HCT116 (cell line): ENCODE measurements at regions not wholly inside any gene's neighbourhood (a gene's known extent, or its start where the extent isn't known, plus 50 kb on each side); places are given as distances from the start of the nearest gene placed in this dataset.

Experiments used
- ATAC-seq: fragments of 200-7000 bp; cut with Tn5 transposase; 2 replicates; pipeline ENCODE4 v1.9.1; 2020; ENCODE audit warnings: mild to moderate bottlenecking, moderate library complexity
- BruUV-seq: library from RNA; stranded (reverse); fragments of 400-500 nt; replicated peaks from 2 replicates; lab custom pipeline; 2021; lab: Mats Ljungman, UMichigan
- CTCF ChIA-PET: fragments of 300-600 bp; sonication (Branson Sonifier 250); formaldehyde crosslinking; loops from one replicate; lab custom pipeline; 2021; ENCODE audit warnings: antibody characterized with exemption; lab: Charles Lee
- POLR2A ChIA-PET: fragments of 300-600, 350-600 bp; sonication (Branson Sonifier 250); formaldehyde crosslinking; loops from one replicate; lab custom pipeline; 2021; ENCODE audit warnings: antibody characterized with exemption; lab: Charles Lee
- RAD21 ChIA-PET, 2 experiments: fragments of 300-600 bp; sonication (Branson Sonifier 250); formaldehyde crosslinking; loops; one replicate each; lab custom pipeline; 2023; ENCODE audit warnings: low total read pairs in 2 of 2; ENCODE audit not compliant: uncharacterized antibody in 2 of 2, unreplicated experiment in 2 of 2, low non-redundant PET in 1 of 2; lab: Charles Lee
- DNase-seq: peaks from one replicate; pipeline ENCODE4 v3.0.0-alpha.2; 2010; ENCODE audit warnings: low read depth, low spot score
- H2AFZ ChIP-seq: fragments of 200-600 bp; shearing (Covaris generic), sonication (generic); 2 replicates; pipeline ENCODE4 v1.6.1; 2017; ENCODE audit warnings: low read depth, mixed run types, mixed read lengths, antibody characterized with exemption, low read length; ENCODE audit not compliant: poor library complexity, severe bottlenecking
- H3K27ac ChIP-seq: 2 replicates; pipeline ENCODE4 v1.5.1; 2012; ENCODE audit warnings: low read depth, low read length
- H3K27me3 ChIP-seq: fragments of 200-600 bp; sonication (generic); 2 replicates; pipeline ENCODE4 v1.6.1; 2016; ENCODE audit warnings: mixed run types, low read length, mixed read lengths; ENCODE audit not compliant: insufficient read depth
- H3K36me3 ChIP-seq, 2 experiments: fragments of 200-500 bp in 1 of 2; fragments of 200-600 bp in 1 of 2; sonication (Bioruptor generic) in 1 of 2; sonication (generic) in 1 of 2; 2 replicates each; pipeline versions ENCODE4 v1.5.1 to v1.6.1; 2014 to 2016; ENCODE audit warnings: low read length in 2 of 2, inconsistent platforms in 1 of 2, mixed read lengths in 1 of 2, mixed run types in 1 of 2; ENCODE audit not compliant: insufficient read depth in 2 of 2, control insufficient read depth in 1 of 2
- H3K4me1 ChIP-seq, 2 experiments: fragments of 200-600 bp in 1 of 2; sonication (generic) in 1 of 2; 2 replicates each; pipeline versions ENCODE4 v1.5.1 to v1.6.1; 2012 to 2017; ENCODE audit warnings: low read length in 2 of 2, inconsistent platforms in 1 of 2, mild to moderate bottlenecking in 1 of 2, mixed read lengths in 1 of 2, mixed run types in 1 of 2, moderate library complexity in 1 of 2; ENCODE audit not compliant: insufficient read depth in 2 of 2, control insufficient read depth in 1 of 2
- H3K4me2 ChIP-seq: fragments of 200-600 bp; sonication (generic); 2 replicates; pipeline ENCODE4 v1.6.1; 2017; ENCODE audit warnings: mixed run types, low read length, mixed read lengths
- H3K4me3 ChIP-seq, 2 experiments: fragments of 200-600 bp in 1 of 2; sonication (generic) in 1 of 2; replicated peaks in 1 of 2; 2 replicates each; pipeline ENCODE4 v1.5.1; 2011 to 2016; ENCODE audit warnings: low read length in 2 of 2, control low read depth in 1 of 2, low read depth in 1 of 2, mild to moderate bottlenecking in 1 of 2, mixed read lengths in 1 of 2, mixed run types in 1 of 2
- H3K79me2 ChIP-seq: fragments of 200-600 bp; sonication (generic); 2 replicates; pipeline ENCODE4 v1.6.1; 2017; ENCODE audit warnings: mild to moderate bottlenecking, mixed run types, low read length, moderate library complexity, mixed read lengths; ENCODE audit not compliant: insufficient read depth
- H3K9ac ChIP-seq: fragments of 200-600 bp; sonication (generic); 2 replicates; pipeline ENCODE4 v1.6.1; 2016; ENCODE audit warnings: low read length, mixed read lengths
- H3K9me2 ChIP-seq: fragments of 200-600 bp; sonication (generic), shearing (Covaris generic); 2 replicates; pipeline ENCODE4 v1.6.1; 2017; ENCODE audit warnings: mixed run types, mild to moderate bottlenecking, moderate library complexity; ENCODE audit not compliant: insufficient read depth
- H3K9me3 ChIP-seq, 2 experiments: fragments of 200-500 bp in 1 of 2; fragments of 200-600 bp in 1 of 2; sonication (Bioruptor generic) in 1 of 2; sonication (generic) in 1 of 2; 2 replicates each; pipeline ENCODE4 v1.6.1; 2014 to 2017; ENCODE audit warnings: low read length in 2 of 2, mixed read lengths in 2 of 2, inconsistent platforms in 1 of 2, low read depth in 1 of 2, mild to moderate bottlenecking in 1 of 2, mixed run types in 1 of 2, moderate library complexity in 1 of 2; ENCODE audit not compliant: control insufficient read depth in 1 of 2, insufficient read depth in 1 of 2
- H4K20me1 ChIP-seq: fragments of 200-600 bp; sonication (generic), shearing (Covaris generic); 2 replicates; pipeline ENCODE4 v1.6.1; 2017; ENCODE audit warnings: mixed run types, mild to moderate bottlenecking, moderate library complexity; ENCODE audit not compliant: insufficient read depth
- CBX3 ChIP-seq: IDR thresholded peaks from 2 replicates; pipeline ENCODE4 v1.6.1; 2012; ENCODE audit warnings: low read depth
- CTCF ChIP-seq, 3 experiments: fragments of 200-600 bp in 1 of 3; sonication (generic) in 1 of 3; IDR thresholded peaks in 2 of 3; conservative IDR thresholded peaks in 1 of 3; 2 replicates each; pipeline ENCODE4 v1.5.1; 2012 to 2017; ENCODE audit warnings: low read depth in 2 of 3, low read length in 2 of 3, antibody characterized with exemption in 1 of 3, borderline replicate concordance in 1 of 3, control low read depth in 1 of 3, mild to moderate bottlenecking in 1 of 3, mixed read lengths in 1 of 3, mixed run types in 1 of 3, moderate library complexity in 1 of 3; ENCODE audit not compliant: insufficient read depth in 1 of 3
- ELF1 ChIP-seq: IDR thresholded peaks from 2 replicates; pipeline ENCODE4 v1.6.1; 2012; ENCODE audit warnings: low read depth, borderline replicate concordance
- EZH2 ChIP-seq: fragments of 200-600 bp; sonication (generic); IDR thresholded peaks from 2 replicates; pipeline ENCODE4 v1.6.1; 2017; ENCODE audit warnings: antibody characterized with exemption, mixed run types
- EZH2phosphoT487 ChIP-seq: fragments of 200-600 bp; IDR thresholded peaks from 2 replicates; pipeline ENCODE4 v1.6.1; 2018; ENCODE audit warnings: antibody characterized with exemption, borderline replicate concordance
- FOSL1 ChIP-seq: IDR thresholded peaks from 2 replicates; pipeline ENCODE4 v1.6.1; 2012; ENCODE audit warnings: low read depth
- JUND ChIP-seq: IDR thresholded peaks from 2 replicates; pipeline ENCODE4 v1.6.1; 2012
- MAX ChIP-seq: IDR thresholded peaks from 2 replicates; pipeline ENCODE4 v1.6.1; 2012
- POLR2A ChIP-seq: IDR thresholded peaks from 2 replicates; pipeline ENCODE4 v1.7.0; 2011; ENCODE audit warnings: borderline replicate concordance; ENCODE audit not compliant: insufficient read depth, insufficient read length; ENCODE audit errors: extremely low read depth
- POLR2AphosphoS5 ChIP-seq: IDR thresholded peaks from 2 replicates; pipeline ENCODE4 v1.6.1; 2011; ENCODE audit warnings: mild to moderate bottlenecking, low read depth, low read length, moderate library complexity
- SIN3A ChIP-seq: IDR thresholded peaks from 2 replicates; pipeline ENCODE4 v1.6.1; 2012; ENCODE audit warnings: low read depth
- SP1 ChIP-seq: IDR thresholded peaks from 2 replicates; pipeline ENCODE4 v1.6.1; 2012; ENCODE audit warnings: low read depth
- SRF ChIP-seq: IDR thresholded peaks from 2 replicates; pipeline ENCODE4 v1.6.1; 2012; ENCODE audit warnings: low read depth
- TCF7L2 ChIP-seq: IDR thresholded peaks from 2 replicates; pipeline ENCODE4 v1.7.0; 2011; ENCODE audit warnings: borderline replicate concordance, inconsistent platforms; ENCODE audit not compliant: insufficient read depth, insufficient read length; ENCODE audit errors: extremely low read depth
- YY1 ChIP-seq: IDR thresholded peaks from 2 replicates; pipeline ENCODE4 v1.6.1; 2011; ENCODE audit warnings: low read length, low read depth, moderate library complexity, mild to moderate bottlenecking; ENCODE audit not compliant: insufficient replicate concordance; ENCODE audit errors: extremely low read depth
- ZFX ChIP-seq: fragments of 450-650 bp; IDR thresholded peaks from 2 replicates; pipeline ENCODE4 v1.6.1; 2017
- ZNF274 ChIP-seq: fragments of 200-500 bp; sonication (Bioruptor generic); IDR thresholded peaks from 2 replicates; pipeline ENCODE4 v1.6.1; 2014; ENCODE audit warnings: mild to moderate bottlenecking, low read depth, low read length, inconsistent platforms
- intact Hi-C: fragments of 100-400 bp; cut with micrococcal nuclease; formaldehyde crosslinking; loops from 2 replicates; pipeline ENCODE4 v1.10.0; 2022
- TF ChIP-seq, protein P1 (sequence below): IDR thresholded peaks from 2 replicates; pipeline ENCODE4 v1.6.1; 2012; ENCODE audit warnings: low read depth
- TF ChIP-seq, protein P2 (sequence below): IDR thresholded peaks from 2 replicates; pipeline ENCODE4 v1.6.1; 2011; ENCODE audit warnings: mild to moderate bottlenecking, low read length, moderate library complexity; ENCODE audit not compliant: insufficient replicate concordance; ENCODE audit errors: extremely low read depth
- TF ChIP-seq, protein P3 (sequence below): IDR thresholded peaks from 2 replicates; pipeline ENCODE4 v1.6.1; 2012

DNA sequence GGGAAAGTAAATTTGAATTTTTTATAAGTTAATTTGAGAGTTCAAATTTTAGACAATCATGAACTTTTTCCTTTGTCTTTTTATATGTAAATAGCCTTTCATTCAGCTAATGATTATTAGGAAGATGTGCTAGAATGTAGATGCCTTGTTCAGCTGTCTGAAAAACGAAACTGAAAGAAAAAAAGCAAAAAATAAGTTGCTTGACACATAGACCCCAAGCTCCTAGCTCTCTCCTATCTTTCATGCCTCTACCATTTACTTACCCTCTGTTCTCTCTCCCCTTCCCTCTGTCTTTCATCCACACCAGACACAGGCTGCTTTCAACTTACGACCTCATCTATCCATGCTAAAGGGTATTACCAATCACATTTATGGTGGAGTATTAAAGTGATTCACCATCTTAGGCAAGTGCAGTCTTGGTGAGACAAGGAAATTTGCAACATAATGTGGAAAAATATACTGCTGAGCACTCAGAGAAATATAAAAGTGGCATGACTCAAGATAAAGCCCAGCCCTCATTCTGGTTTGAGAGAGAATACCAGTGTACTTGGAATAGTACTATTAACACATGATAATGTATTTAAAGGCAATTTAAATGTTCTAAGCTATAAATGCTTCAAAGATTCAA, 425.6 kb downstream of the SUCLG1 start:
- intact Hi-C loops: no loop called here
- CTCF ChIA-PET: interaction anchor here (1.1 kb wide), 1 partner anchor 11 kb away, joined by 4 read pairs; no protein-coding TSS in a partner anchor

More for the DNA sequence above, 425.6 kb downstream of the SUCLG1 start:
- Histone ChIP-seq H3K9ac (no peak overlapping the region), H3K4me3 (no peak overlapping the region), H3K36me3 (no peaks in the 10 kb centered on the region), H3K79me2 (no peaks in the 10 kb centered on the region), H3K9me2 (no peaks in the 10 kb centered on the region), H3K9me3 (no peaks in the 10 kb centered on the region), H3K4me1 (no peaks in the 10 kb centered on the region), H3K27ac (no peak overlapping the region), H2AFZ (no peak overlapping the region), H3K27me3 (no peaks in the 10 kb centered on the region), H4K20me1 (no peaks in the 10 kb centered on the region), H3K4me2 (no peak overlapping the region)
- ChIA-PET RAD21 (no interaction called here), POLR2A (no interaction called here)
- DNase-seq (no peak), ATAC-seq (no peak)
- TF ChIP-seq CBX3 (no peak), POLR2AphosphoS5 (no peak), YY1 (no peak), MAX (no peak), CTCF (IDR thresholded peaks at IDR 0.05 in 2 of 3, conservative IDR thresholded peaks at IDR 0.05 in 1 of 3; ENCODE audit: borderline replicate concordance in 1 of 3, insufficient read depth in 1 of 3, low read depth in 2 of 3, low read length in 2 of 3) (no peak), SP1 (no peak), EZH2 (no peak), EZH2phosphoT487 (no peak), TCF7L2 (no peak), ZNF274 (no peak), ELF1 (no peak), POLR2A (no peak), SRF (no peak), SIN3A (no peak), FOSL1 (no peak), ZFX (no peak), JUND (no peak)
- TF ChIP-seq, protein P1, sequence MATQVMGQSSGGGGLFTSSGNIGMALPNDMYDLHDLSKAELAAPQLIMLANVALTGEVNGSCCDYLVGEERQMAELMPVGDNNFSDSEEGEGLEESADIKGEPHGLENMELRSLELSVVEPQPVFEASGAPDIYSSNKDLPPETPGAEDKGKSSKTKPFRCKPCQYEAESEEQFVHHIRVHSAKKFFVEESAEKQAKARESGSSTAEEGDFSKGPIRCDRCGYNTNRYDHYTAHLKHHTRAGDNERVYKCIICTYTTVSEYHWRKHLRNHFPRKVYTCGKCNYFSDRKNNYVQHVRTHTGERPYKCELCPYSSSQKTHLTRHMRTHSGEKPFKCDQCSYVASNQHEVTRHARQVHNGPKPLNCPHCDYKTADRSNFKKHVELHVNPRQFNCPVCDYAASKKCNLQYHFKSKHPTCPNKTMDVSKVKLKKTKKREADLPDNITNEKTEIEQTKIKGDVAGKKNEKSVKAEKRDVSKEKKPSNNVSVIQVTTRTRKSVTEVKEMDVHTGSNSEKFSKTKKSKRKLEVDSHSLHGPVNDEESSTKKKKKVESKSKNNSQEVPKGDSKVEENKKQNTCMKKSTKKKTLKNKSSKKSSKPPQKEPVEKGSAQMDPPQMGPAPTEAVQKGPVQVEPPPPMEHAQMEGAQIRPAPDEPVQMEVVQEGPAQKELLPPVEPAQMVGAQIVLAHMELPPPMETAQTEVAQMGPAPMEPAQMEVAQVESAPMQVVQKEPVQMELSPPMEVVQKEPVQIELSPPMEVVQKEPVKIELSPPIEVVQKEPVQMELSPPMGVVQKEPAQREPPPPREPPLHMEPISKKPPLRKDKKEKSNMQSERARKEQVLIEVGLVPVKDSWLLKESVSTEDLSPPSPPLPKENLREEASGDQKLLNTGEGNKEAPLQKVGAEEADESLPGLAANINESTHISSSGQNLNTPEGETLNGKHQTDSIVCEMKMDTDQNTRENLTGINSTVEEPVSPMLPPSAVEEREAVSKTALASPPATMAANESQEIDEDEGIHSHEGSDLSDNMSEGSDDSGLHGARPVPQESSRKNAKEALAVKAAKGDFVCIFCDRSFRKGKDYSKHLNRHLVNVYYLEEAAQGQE: no peak
- TF ChIP-seq, protein P2, sequence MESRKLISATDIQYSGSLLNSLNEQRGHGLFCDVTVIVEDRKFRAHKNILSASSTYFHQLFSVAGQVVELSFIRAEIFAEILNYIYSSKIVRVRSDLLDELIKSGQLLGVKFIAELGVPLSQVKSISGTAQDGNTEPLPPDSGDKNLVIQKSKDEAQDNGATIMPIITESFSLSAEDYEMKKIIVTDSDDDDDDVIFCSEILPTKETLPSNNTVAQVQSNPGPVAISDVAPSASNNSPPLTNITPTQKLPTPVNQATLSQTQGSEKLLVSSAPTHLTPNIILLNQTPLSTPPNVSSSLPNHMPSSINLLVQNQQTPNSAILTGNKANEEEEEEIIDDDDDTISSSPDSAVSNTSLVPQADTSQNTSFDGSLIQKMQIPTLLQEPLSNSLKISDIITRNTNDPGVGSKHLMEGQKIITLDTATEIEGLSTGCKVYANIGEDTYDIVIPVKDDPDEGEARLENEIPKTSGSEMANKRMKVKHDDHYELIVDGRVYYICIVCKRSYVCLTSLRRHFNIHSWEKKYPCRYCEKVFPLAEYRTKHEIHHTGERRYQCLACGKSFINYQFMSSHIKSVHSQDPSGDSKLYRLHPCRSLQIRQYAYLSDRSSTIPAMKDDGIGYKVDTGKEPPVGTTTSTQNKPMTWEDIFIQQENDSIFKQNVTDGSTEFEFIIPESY: no peak
- TF ChIP-seq, protein P3, sequence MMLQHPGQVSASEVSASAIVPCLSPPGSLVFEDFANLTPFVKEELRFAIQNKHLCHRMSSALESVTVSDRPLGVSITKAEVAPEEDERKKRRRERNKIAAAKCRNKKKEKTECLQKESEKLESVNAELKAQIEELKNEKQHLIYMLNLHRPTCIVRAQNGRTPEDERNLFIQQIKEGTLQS: no peak
- BruUV-seq: no TSS peak
